Endothelial cell of umbilical vein (primary cell): ENCODE measurements at regions not wholly inside any gene's neighbourhood (a gene's known extent, or its start where the extent isn't known, plus 50 kb on each side); places are given as distances from the start of the nearest gene placed in this dataset.

Experiments
- BruUV-seq: library from RNA; stranded (reverse); fragments of 400-500 nt; replicated peaks from 2 replicates; lab custom pipeline; 2021; lab: Mats Ljungman, UMichigan
- CTCF ChIA-PET: fragments of 300-600, 350-600 bp; sonication (Branson Sonifier 250); formaldehyde crosslinking; loops from one replicate; lab custom pipeline; 2021; ENCODE audit warnings: antibody characterized with exemption, inconsistent platforms; lab: Charles Lee
- POLR2A ChIA-PET: fragments of 300-600, 350-600 bp; sonication (Branson Sonifier 250); formaldehyde crosslinking; loops from one replicate; lab custom pipeline; 2021; ENCODE audit warnings: antibody characterized with exemption, inconsistent platforms; lab: Charles Lee
- DNase-seq: peaks from one replicate; pipeline ENCODE4 v3.0.0-alpha.2; 2011; ENCODE audit warnings: low read depth, low spot score
- FAIRE-seq: peaks from 2 replicates; lab custom pipeline; 2011; peaks lifted over from hg19 to GRCh38; lab: Jason Lieb, UNC
- H2AFZ ChIP-seq: 2 replicates; pipeline ENCODE4 v1.6.0; 2012; ENCODE audit warnings: low read depth, low read length, control low read depth, inconsistent platforms
- H3K27ac ChIP-seq: 2 replicates; pipeline ENCODE4 v1.5.1; 2011; ENCODE audit warnings: low read depth, mild to moderate bottlenecking, control low read depth, low read length, moderate library complexity; ENCODE audit not compliant: insufficient read depth
- H3K27me3 ChIP-seq, 2 experiments: 2 replicates each; pipeline versions ENCODE4 v1.6.0 to v1.6.1; 2011; ENCODE audit warnings: low read length in 2 of 2, mixed read lengths in 1 of 2; ENCODE audit not compliant: control insufficient read depth in 2 of 2, insufficient read depth in 2 of 2
- H3K36me3 ChIP-seq, 2 experiments: 2 replicates in 1 of 2; 3 replicates in 1 of 2; pipeline ENCODE4 v1.5.1; 2011; ENCODE audit warnings: low read length in 2 of 2, mild to moderate bottlenecking in 1 of 2, moderate library complexity in 1 of 2; ENCODE audit not compliant: control insufficient read depth in 2 of 2, insufficient read depth in 2 of 2; ENCODE audit errors: extremely low read depth in 1 of 2
- H3K4me1 ChIP-seq: 3 replicates; pipeline ENCODE4 v1.5.1; 2011; ENCODE audit warnings: mild to moderate bottlenecking, low read length; ENCODE audit not compliant: control insufficient read depth, insufficient read depth; ENCODE audit errors: extremely low read depth
- H3K4me2 ChIP-seq: 2 replicates; pipeline ENCODE4 v1.6.1; 2011; ENCODE audit warnings: low read length, control low read depth, mixed read lengths; ENCODE audit not compliant: insufficient read depth
- H3K4me3 ChIP-seq, 3 experiments: fragments of 200-600 bp in 1 of 3; sonication (generic), shearing (Covaris generic) in 1 of 3; replicated peaks in 1 of 3; 2 replicates each; pipeline ENCODE4 v1.5.1; 2011 to 2016; ENCODE audit warnings: control low read depth in 3 of 3, low read length in 3 of 3, mild to moderate bottlenecking in 2 of 3, inconsistent platforms in 1 of 3, low read depth in 1 of 3, moderate library complexity in 1 of 3; ENCODE audit not compliant: insufficient read depth in 1 of 3
- H3K79me2 ChIP-seq: 2 replicates; pipeline ENCODE4 v1.6.0; 2012; ENCODE audit warnings: low read length, inconsistent platforms; ENCODE audit not compliant: control insufficient read depth, insufficient read depth
- H3K9ac ChIP-seq: replicated peaks from 2 replicates; pipeline ENCODE3; 2011; ENCODE audit warnings: low read length, control low read depth; ENCODE audit not compliant: insufficient read depth; ENCODE audit errors: extremely low read depth
- H3K9me1 ChIP-seq: replicated peaks from 3 replicates; pipeline ENCODE4 v1.6.0; 2011; ENCODE audit warnings: mild to moderate bottlenecking, low read length; ENCODE audit not compliant: control insufficient read depth, insufficient read depth; ENCODE audit errors: extremely low read depth
- H3K9me3 ChIP-seq: replicated peaks from 2 replicates; pipeline ENCODE4 v1.5.1; 2012; ENCODE audit warnings: low read length, inconsistent platforms; ENCODE audit not compliant: control insufficient read depth, insufficient read depth
- H4K20me1 ChIP-seq: replicated peaks from 2 replicates; pipeline ENCODE3; 2011; ENCODE audit warnings: mild to moderate bottlenecking, low read length; ENCODE audit not compliant: control insufficient read depth, insufficient read depth; ENCODE audit errors: extremely low read depth
- FOS ChIP-seq: IDR thresholded peaks from 2 replicates; pipeline ENCODE4 v1.6.1; 2011; ENCODE audit warnings: mild to moderate bottlenecking, low read length, moderate library complexity, borderline replicate concordance; ENCODE audit not compliant: insufficient read depth
- GATA2 ChIP-seq: IDR thresholded peaks from 2 replicates; pipeline ENCODE4 v1.7.0; 2011; ENCODE audit warnings: low read depth, mild to moderate bottlenecking, moderate library complexity, mixed read lengths, low read length; ENCODE audit not compliant: insufficient read length, insufficient read depth
- JUN ChIP-seq: IDR thresholded peaks from 2 replicates; pipeline ENCODE4 v1.6.1; 2011; ENCODE audit warnings: borderline replicate concordance, low read depth; ENCODE audit not compliant: insufficient read length, insufficient read depth
- MYC ChIP-seq: IDR thresholded peaks from one replicate; pipeline ENCODE4 v1.6.1; 2011; ENCODE audit warnings: mild to moderate bottlenecking, low read depth, low read length
- POLR2AphosphoS5 ChIP-seq: IDR thresholded peaks from 2 replicates; pipeline ENCODE4 v1.6.1; 2012; ENCODE audit warnings: low read depth, mild to moderate bottlenecking, control low read depth, low read length, moderate library complexity; ENCODE audit not compliant: insufficient read depth
- dilution Hi-C: fragments of 300-500 bp; cut with MboI; formaldehyde crosslinking; loops from one replicate; pipeline ENCODE4 v1.15.0; 2019; ENCODE audit warnings: low sequenced_read_pairs; ENCODE audit not compliant: extremely low pct_ligation_motif_present
- intact Hi-C: fragments of 100-400 bp; cut with micrococcal nuclease; formaldehyde crosslinking; loops from one replicate; pipeline ENCODE4 v1.10.0; 2022
- TF ChIP-seq, protein P1 (sequence below): IDR thresholded peaks from 2 replicates; pipeline ENCODE4 v1.6.1; 2011; ENCODE audit not compliant: insufficient read depth, insufficient read length
- TF ChIP-seq, protein P2 (sequence below), 2 donors: IDR thresholded peaks; 1 replicate in 1 of 2; 2 replicates in 1 of 2; pipeline ENCODE4 v1.5.1; 2011; ENCODE audit warnings: low read length in 2 of 2, mild to moderate bottlenecking in 2 of 2, moderate library complexity in 2 of 2, control low read depth in 1 of 2, inconsistent platforms in 1 of 2, low read depth in 1 of 2; ENCODE audit not compliant: insufficient read depth in 1 of 2; ENCODE audit errors: extremely low read depth in 1 of 2

DNA sequence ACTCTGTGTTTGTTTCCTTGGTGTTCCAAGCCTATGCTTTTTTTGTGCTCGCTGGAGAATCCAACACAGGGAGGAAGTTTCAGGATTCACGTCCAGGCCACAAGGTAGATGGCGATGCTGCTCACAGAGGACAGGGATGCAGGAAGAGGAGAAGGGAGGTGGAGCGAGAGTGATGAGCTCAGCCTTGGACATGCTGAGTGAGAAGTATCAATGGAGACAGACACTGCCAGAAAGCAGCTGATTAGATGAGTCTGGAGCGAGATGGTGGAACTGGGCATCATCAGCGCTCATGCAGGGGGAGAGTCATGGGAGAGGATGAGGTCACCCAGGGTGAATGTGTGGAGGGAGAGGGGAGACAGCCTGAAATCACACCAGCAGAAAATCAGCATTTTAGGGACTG, 110.0 kb downstream of the GLUL start:
- ChIA-PET POLR2A (no interaction called here), CTCF (no interaction called here)
- Histone ChIP-seq H3K79me2 (no peaks in the 10 kb centered on the region), H3K27me3 (no peaks in the 10 kb centered on the region), H2AFZ (no peak overlapping the region), H3K9me3 (no peaks in the 10 kb centered on the region), H4K20me1 (no peaks in the 10 kb centered on the region), H3K9ac (no peak overlapping the region), H3K36me3 (no peaks in the 10 kb centered on the region), H3K4me2 (no peak overlapping the region), H3K9me1 (no peaks in the 10 kb centered on the region), H3K4me3 (no peak overlapping the region), H3K27ac (no peak overlapping the region), H3K4me1 (no peaks in the 10 kb centered on the region)
- no peak for FAIRE-seq
- no peak for DNase-seq
- dilution Hi-C loops = no loop called here
- BruUV-seq = no TSS peak
- intact Hi-C loops = no loop called here
- TF ChIP-seq, protein P1, sequence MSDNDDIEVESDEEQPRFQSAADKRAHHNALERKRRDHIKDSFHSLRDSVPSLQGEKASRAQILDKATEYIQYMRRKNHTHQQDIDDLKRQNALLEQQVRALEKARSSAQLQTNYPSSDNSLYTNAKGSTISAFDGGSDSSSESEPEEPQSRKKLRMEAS = no peak
- TF ChIP-seq FOS (no peak), GATA2 (no peak), MYC (no peak), POLR2AphosphoS5 (no peak), JUN (no peak)
- TF ChIP-seq, protein P2, sequence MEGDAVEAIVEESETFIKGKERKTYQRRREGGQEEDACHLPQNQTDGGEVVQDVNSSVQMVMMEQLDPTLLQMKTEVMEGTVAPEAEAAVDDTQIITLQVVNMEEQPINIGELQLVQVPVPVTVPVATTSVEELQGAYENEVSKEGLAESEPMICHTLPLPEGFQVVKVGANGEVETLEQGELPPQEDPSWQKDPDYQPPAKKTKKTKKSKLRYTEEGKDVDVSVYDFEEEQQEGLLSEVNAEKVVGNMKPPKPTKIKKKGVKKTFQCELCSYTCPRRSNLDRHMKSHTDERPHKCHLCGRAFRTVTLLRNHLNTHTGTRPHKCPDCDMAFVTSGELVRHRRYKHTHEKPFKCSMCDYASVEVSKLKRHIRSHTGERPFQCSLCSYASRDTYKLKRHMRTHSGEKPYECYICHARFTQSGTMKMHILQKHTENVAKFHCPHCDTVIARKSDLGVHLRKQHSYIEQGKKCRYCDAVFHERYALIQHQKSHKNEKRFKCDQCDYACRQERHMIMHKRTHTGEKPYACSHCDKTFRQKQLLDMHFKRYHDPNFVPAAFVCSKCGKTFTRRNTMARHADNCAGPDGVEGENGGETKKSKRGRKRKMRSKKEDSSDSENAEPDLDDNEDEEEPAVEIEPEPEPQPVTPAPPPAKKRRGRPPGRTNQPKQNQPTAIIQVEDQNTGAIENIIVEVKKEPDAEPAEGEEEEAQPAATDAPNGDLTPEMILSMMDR (IDR thresholded peaks at IDR 0.05; ENCODE audit: extremely low read depth in 1 of 2, insufficient read depth in 1 of 2, low read depth in 1 of 2, low read length in 2 of 2) = no peak
